Keratinocyte (primary cell): ENCODE measurements at regions not wholly inside any gene's neighbourhood (a gene's known extent, or its start where the extent isn't known, plus 50 kb on each side); places are given as distances from the start of the nearest gene placed in this dataset.

Experiments used
- DNase-seq: peaks from one replicate; pipeline ENCODE4 v3.0.0-alpha.2; 2011; ENCODE audit warnings: low read depth, missing footprints, low spot score
- FAIRE-seq: peaks from 2 replicates; lab custom pipeline; 2011; peaks lifted over from hg19 to GRCh38; lab: Jason Lieb, UNC
- H2AFZ ChIP-seq: 2 replicates; pipeline ENCODE4 v1.6.0; 2012; ENCODE audit warnings: low read length, control low read depth, inconsistent platforms; ENCODE audit not compliant: control insufficient read depth
- H3K27ac ChIP-seq: 2 replicates; pipeline ENCODE4 v1.5.1; 2011; ENCODE audit warnings: low read length; ENCODE audit not compliant: control insufficient read depth, insufficient read depth
- H3K27me3 ChIP-seq: 3 replicates; pipeline ENCODE4 v1.6.0; 2011; ENCODE audit warnings: low read length; ENCODE audit not compliant: control insufficient read depth, insufficient read depth; ENCODE audit errors: extremely low read depth
- H3K36me3 ChIP-seq, 2 experiments: 2 replicates in 1 of 2; 3 replicates in 1 of 2; pipeline ENCODE4 v1.5.1; 2011; ENCODE audit warnings: low read length in 2 of 2, mild to moderate bottlenecking in 1 of 2; ENCODE audit not compliant: control insufficient read depth in 2 of 2, insufficient read depth in 2 of 2; ENCODE audit errors: extremely low read depth in 1 of 2
- H3K4me1 ChIP-seq: 3 replicates; pipeline ENCODE4 v1.5.1; 2011; ENCODE audit warnings: low read length; ENCODE audit not compliant: control insufficient read depth, insufficient read depth; ENCODE audit errors: extremely low read depth
- H3K4me2 ChIP-seq: 3 replicates; pipeline ENCODE4 v1.6.0; 2011; ENCODE audit warnings: low read depth, low read length; ENCODE audit not compliant: control insufficient read depth, insufficient read depth; ENCODE audit errors: extremely low read depth
- H3K4me3 ChIP-seq, 3 experiments: fragments of 200-600 bp in 1 of 3; sonication (generic) in 1 of 3; 2 replicates in 2 of 3; 3 replicates in 1 of 3; pipeline ENCODE4 v1.5.1; 2011 to 2016; ENCODE audit warnings: low read length in 3 of 3, mild to moderate bottlenecking in 3 of 3, control low read depth in 2 of 3, inconsistent platforms in 1 of 3, low read depth in 1 of 3, mixed read lengths in 1 of 3, mixed run types in 1 of 3, moderate library complexity in 1 of 3; ENCODE audit not compliant: control insufficient read depth in 2 of 3, insufficient read depth in 2 of 3; ENCODE audit errors: extremely low read depth in 1 of 3
- H3K79me2 ChIP-seq: 2 replicates; pipeline ENCODE4 v1.6.0; 2012; ENCODE audit warnings: low read length; ENCODE audit not compliant: control insufficient read depth, insufficient read depth
- H3K9ac ChIP-seq: 3 replicates; pipeline ENCODE4 v1.6.0; 2011; ENCODE audit warnings: low read length; ENCODE audit not compliant: control insufficient read depth, insufficient read depth; ENCODE audit errors: extremely low read depth
- H3K9me1 ChIP-seq: 3 replicates; pipeline ENCODE4 v1.6.0; 2011; ENCODE audit warnings: low read length; ENCODE audit not compliant: control insufficient read depth, insufficient read depth; ENCODE audit errors: extremely low read depth
- H3K9me3 ChIP-seq: 2 replicates; pipeline ENCODE4 v1.5.1; 2012; ENCODE audit warnings: low read depth, low read length; ENCODE audit not compliant: control insufficient read depth
- H4K20me1 ChIP-seq: 3 replicates; pipeline ENCODE4 v1.6.0; 2011; ENCODE audit warnings: low read length; ENCODE audit not compliant: control insufficient read depth, insufficient read depth; ENCODE audit errors: extremely low read depth
- CTCF ChIP-seq, 3 experiments: IDR thresholded peaks in 1 of 3; conservative IDR thresholded peaks in 1 of 3; optimal IDR thresholded peaks in 1 of 3; 2 replicates in 2 of 3; 3 replicates in 1 of 3; pipeline versions ENCODE3 to v1.5.1; 2011; ENCODE audit warnings: low read length in 3 of 3, mild to moderate bottlenecking in 3 of 3, moderate library complexity in 2 of 3, control low read depth in 1 of 3, inconsistent platforms in 1 of 3; ENCODE audit not compliant: insufficient read depth in 2 of 3; ENCODE audit errors: extremely low read depth in 1 of 3
- EZH2 ChIP-seq: IDR thresholded peaks from one replicate; pipeline ENCODE4 v1.6.1; 2012; ENCODE audit warnings: inconsistent platforms, mild to moderate bottlenecking, low read length, moderate library complexity
- dilution Hi-C: fragments of 300-500 bp; cut with MboI; formaldehyde crosslinking; loops from one replicate; pipeline ENCODE4 v1.7.0; 2020; ENCODE audit warnings: low sequenced_read_pairs; ENCODE audit not compliant: extremely low pct_ligation_motif_present

- no peaks in the 10 kb centered on the region for H3K79me2 ChIP-seq
- H3K4me1 ChIP-seq, result no peaks in the 10 kb centered on the region
- H2AFZ ChIP-seq, result no peak overlapping the region
- H3K27me3 ChIP-seq, result no peaks in the 10 kb centered on the region
- no peak for DNase-seq
- H3K9me1 ChIP-seq, result no peaks in the 10 kb centered on the region
- no peaks in the 10 kb centered on the region for H3K9me3 ChIP-seq
- H4K20me1 ChIP-seq, result no peaks in the 10 kb centered on the region
- no peak overlapping the region for H3K4me2 ChIP-seq
- dilution Hi-C loops, result no loop called here
- no peak overlapping the region for H3K4me3 ChIP-seq
- no peak for FAIRE-seq
- H3K36me3 ChIP-seq, result no peaks in the 10 kb centered on the region
- no peak overlapping the region for H3K27ac ChIP-seq
- TF ChIP-seq EZH2, result no peak
- TF ChIP-seq CTCF (optimal IDR thresholded peaks at IDR 0.05 in 1 of 3, IDR thresholded peaks at IDR 0.05 in 1 of 3, conservative IDR thresholded peaks at IDR 0.05 in 1 of 3; ENCODE audit: extremely low read depth in 1 of 3, insufficient read depth in 2 of 3, low read length in 3 of 3), result no peak
- no peak overlapping the region for H3K9ac ChIP-seq
Observed at GRCh38 chr3:146345900-146346299, 95.0 kb upstream of the PLSCR4 start.

DNA sequence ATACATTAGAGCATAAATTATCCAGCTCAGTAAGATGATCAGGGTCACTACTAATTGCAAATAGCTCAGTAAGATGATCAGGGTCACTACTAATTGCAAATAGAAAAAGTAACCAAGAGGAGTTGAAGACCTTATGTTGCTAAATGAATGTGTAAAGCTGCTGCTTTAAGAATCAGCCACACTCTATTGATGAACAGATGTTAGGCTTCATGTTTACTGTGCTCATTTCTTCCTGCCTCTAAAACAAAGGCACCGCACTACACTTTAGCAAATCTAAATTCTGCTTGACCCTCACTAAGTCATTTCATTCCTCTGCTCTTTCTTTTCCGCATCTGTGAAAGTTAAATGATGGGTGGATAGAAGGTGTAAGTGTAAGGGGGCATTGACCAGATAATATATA, 92.6 kb upstream of the PLSCR4 start:
- Histone ChIP-seq H3K9ac (no peak overlapping the region), H3K79me2 (no peaks in the 10 kb centered on the region), H3K36me3 (no peaks in the 10 kb centered on the region), H3K9me1 (no peaks in the 10 kb centered on the region), H2AFZ (no peak overlapping the region), H3K4me3 (no peak overlapping the region), H3K27me3 (no peaks in the 10 kb centered on the region), H3K27ac (no peak overlapping the region), H4K20me1 (no peaks in the 10 kb centered on the region), H3K4me2 (no peak overlapping the region), H3K4me1 (no peaks in the 10 kb centered on the region), H3K9me3 (no peaks in the 10 kb centered on the region)
- dilution Hi-C loops, result no loop called here
- FAIRE-seq (no peak), DNase-seq (no peak)
- TF ChIP-seq EZH2 (no peak), CTCF (optimal IDR thresholded peaks at IDR 0.05 in 1 of 3, IDR thresholded peaks at IDR 0.05 in 1 of 3, conservative IDR thresholded peaks at IDR 0.05 in 1 of 3; ENCODE audit: extremely low read depth in 1 of 3, insufficient read depth in 2 of 3, low read length in 3 of 3) (no peak)
